ENCODE measurements at regions not wholly inside any gene's neighbourhood (a gene's known extent, or its start where the extent isn't known, plus 50 kb on each side); places are given as distances from the start of the nearest gene placed in this dataset.

DNA sequence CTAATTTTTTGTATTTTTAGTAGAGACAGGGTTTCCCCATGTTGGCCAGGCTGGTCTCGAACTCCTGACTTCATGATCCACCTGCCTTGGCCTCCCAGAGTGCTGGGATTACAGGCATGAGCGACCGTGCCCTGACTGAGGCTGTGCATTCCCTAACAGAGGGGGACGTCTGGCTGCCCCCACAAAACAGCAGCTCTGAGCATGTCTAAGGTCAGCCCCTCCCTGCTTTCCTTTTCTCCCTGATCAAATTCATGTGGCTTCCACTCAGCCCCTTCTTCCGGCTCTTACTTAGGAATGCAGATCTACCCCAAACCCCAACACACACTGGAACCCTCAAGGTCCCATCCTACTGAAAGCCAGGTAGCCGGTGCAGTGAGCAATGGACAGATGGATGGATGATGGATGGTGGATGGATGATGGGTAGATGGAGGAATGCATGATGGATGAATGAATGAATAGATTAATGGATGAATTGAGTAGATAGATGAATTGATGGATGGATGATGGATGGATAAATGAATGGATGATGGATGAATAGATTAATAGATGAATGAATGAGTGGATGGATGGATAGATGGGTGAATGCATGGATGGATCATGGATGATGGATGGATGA is 91.5 kb upstream of the BHLHE23 start:
- TF ChIP-seq, protein P1, sequence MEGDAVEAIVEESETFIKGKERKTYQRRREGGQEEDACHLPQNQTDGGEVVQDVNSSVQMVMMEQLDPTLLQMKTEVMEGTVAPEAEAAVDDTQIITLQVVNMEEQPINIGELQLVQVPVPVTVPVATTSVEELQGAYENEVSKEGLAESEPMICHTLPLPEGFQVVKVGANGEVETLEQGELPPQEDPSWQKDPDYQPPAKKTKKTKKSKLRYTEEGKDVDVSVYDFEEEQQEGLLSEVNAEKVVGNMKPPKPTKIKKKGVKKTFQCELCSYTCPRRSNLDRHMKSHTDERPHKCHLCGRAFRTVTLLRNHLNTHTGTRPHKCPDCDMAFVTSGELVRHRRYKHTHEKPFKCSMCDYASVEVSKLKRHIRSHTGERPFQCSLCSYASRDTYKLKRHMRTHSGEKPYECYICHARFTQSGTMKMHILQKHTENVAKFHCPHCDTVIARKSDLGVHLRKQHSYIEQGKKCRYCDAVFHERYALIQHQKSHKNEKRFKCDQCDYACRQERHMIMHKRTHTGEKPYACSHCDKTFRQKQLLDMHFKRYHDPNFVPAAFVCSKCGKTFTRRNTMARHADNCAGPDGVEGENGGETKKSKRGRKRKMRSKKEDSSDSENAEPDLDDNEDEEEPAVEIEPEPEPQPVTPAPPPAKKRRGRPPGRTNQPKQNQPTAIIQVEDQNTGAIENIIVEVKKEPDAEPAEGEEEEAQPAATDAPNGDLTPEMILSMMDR (IDR thresholded peaks at IDR 0.05) = no peak
- no peak for TF ChIP-seq EZH2 (IDR thresholded peaks at IDR 0.05; ENCODE audit: borderline replicate concordance, insufficient read depth, low read depth, low read length, poor library complexity, severe bottlenecking)

All from B cell (primary cell).